ENCODE measurements at regions not wholly inside any gene's neighbourhood (a gene's known extent, or its start where the extent isn't known, plus 50 kb on each side); places are given as distances from the start of the nearest gene placed in this dataset.

- Histone ChIP-seq H3K4me3 (no peak overlapping the region), H3K27me3 (peaks cover 9% of the 10 kb centered on the region), H3K9me2 (replicated peaks; ENCODE audit: insufficient read depth) (no peaks in the 10 kb centered on the region), H3K9me3 (ENCODE audit: low read depth) (no peaks in the 10 kb centered on the region), H4K20me1 (ENCODE audit: insufficient read depth, poor library complexity, severe bottlenecking) (no peaks in the 10 kb centered on the region), H3K4me1 (ENCODE audit: insufficient read depth) (no peaks in the 10 kb centered on the region), H2AFZ (no peak overlapping the region), H3K4me2 (no peak overlapping the region), H3K36me3 (replicated peaks; ENCODE audit: insufficient read depth, low read depth) (no peaks in the 10 kb centered on the region), H3K27ac (no peak overlapping the region), H3K79me2 (no peaks in the 10 kb centered on the region)
- DNase-seq (ENCODE audit: low spot score), result no peak
- 70% methylated on average over 5 of the region's 5 CpGs for WGBS (ENCODE audit: low lambda C conversion rate, missing lambda C conversion rate)
- TF ChIP-seq CTCF (IDR thresholded peaks at IDR 0.05; ENCODE audit: poor library complexity) (no peak), EZH2 (IDR thresholded peaks at IDR 0.05; ENCODE audit: borderline replicate concordance) (no peak)
These were observed 159.0 kb downstream of the MRM1 start for GRCh38 chr17:36760425-36760824.

GRCh38 chr17:36761203-36761950 lies 160.0 kb downstream of the MRM1 start:
- TF ChIP-seq CTCF (IDR thresholded peaks at IDR 0.05; ENCODE audit: poor library complexity), result no peak
- TF ChIP-seq EZH2phosphoT487 (IDR thresholded peaks at IDR 0.05; ENCODE audit: low read depth, severe bottlenecking, unreplicated experiment), result no peak
- no peak for TF ChIP-seq EZH2 (IDR thresholded peaks at IDR 0.05; ENCODE audit: borderline replicate concordance)
- no peaks in the 10 kb centered on the region for H3K9me3 ChIP-seq (ENCODE audit: low read depth)
- no peaks in the 10 kb centered on the region for H3K9me2 ChIP-seq (replicated peaks; ENCODE audit: insufficient read depth)
- peaks cover 9% of the 10 kb centered on the region for H3K27me3 ChIP-seq
- no peaks in the 10 kb centered on the region for H4K20me1 ChIP-seq (ENCODE audit: insufficient read depth, poor library complexity, severe bottlenecking)
- H3K36me3 ChIP-seq (replicated peaks; ENCODE audit: insufficient read depth, low read depth), result no peaks in the 10 kb centered on the region
- H3K4me1 ChIP-seq (ENCODE audit: insufficient read depth), result no peaks in the 10 kb centered on the region
- H3K4me2 ChIP-seq, result no peak overlapping the region
- no peak for DNase-seq (ENCODE audit: low spot score)
- H3K79me2 ChIP-seq, result no peaks in the 10 kb centered on the region
- no peak overlapping the region for H2AFZ ChIP-seq
- no peak overlapping the region for H3K4me3 ChIP-seq
- no peak overlapping the region for H3K27ac ChIP-seq
- WGBS (ENCODE audit: low lambda C conversion rate, missing lambda C conversion rate), result 73% methylated on average over 26 of the region's 26 CpGs

- H3K27ac ChIP-seq, result no peak overlapping the region
- no peak overlapping the region for H3K4me3 ChIP-seq
- H3K4me2 ChIP-seq, result no peak overlapping the region
- H3K4me1 ChIP-seq (ENCODE audit: insufficient read depth), result no peaks in the 10 kb centered on the region
- no peak overlapping the region for H2AFZ ChIP-seq
- H3K79me2 ChIP-seq, result no peaks in the 10 kb centered on the region
- no peaks in the 10 kb centered on the region for H3K9me3 ChIP-seq (ENCODE audit: low read depth)
- TF ChIP-seq EZH2 (IDR thresholded peaks at IDR 0.05; ENCODE audit: borderline replicate concordance) (no peak), EZH2phosphoT487 (IDR thresholded peaks at IDR 0.05; ENCODE audit: low read depth, severe bottlenecking, unreplicated experiment) (no peak), CTCF (IDR thresholded peaks at IDR 0.05; ENCODE audit: poor library complexity) (no peak)
- DNase-seq (ENCODE audit: low spot score), result no peak
- no peaks in the 10 kb centered on the region for H3K36me3 ChIP-seq (replicated peaks; ENCODE audit: insufficient read depth, low read depth)
- no peaks in the 10 kb centered on the region for H4K20me1 ChIP-seq (ENCODE audit: insufficient read depth, poor library complexity, severe bottlenecking)
- peaks cover 26% of the 10 kb centered on the region for H3K27me3 ChIP-seq
- H3K9me2 ChIP-seq (replicated peaks; ENCODE audit: insufficient read depth), result no peaks in the 10 kb centered on the region
- 87% methylated on average over 18 of the region's 18 CpGs for WGBS (ENCODE audit: low lambda C conversion rate, missing lambda C conversion rate)
These were observed 164.2 kb downstream of the MRM1 start for GRCh38 chr17:36765436-36766043.

Measured in hepatocyte (in vitro differentiated cells).